A673 (cell line): ENCODE measurements at regions not wholly inside any gene's neighbourhood (a gene's known extent, or its start where the extent isn't known, plus 50 kb on each side); places are given as distances from the start of the nearest gene placed in this dataset.

Experiments used
- CTCF ChIP-seq: fragments of 300-800, 200-600 bp; sonication (generic); conservative IDR thresholded peaks from 2 replicates; pipeline ENCODE4 v1.5.1; 2017; ENCODE audit warnings: low read depth, mild to moderate bottlenecking, antibody characterized with exemption, low read length, moderate library complexity, mixed read lengths
- EZH2 ChIP-seq: fragments of 200-600 bp; sonication (generic); IDR thresholded peaks from 2 replicates; pipeline ENCODE4 v1.6.1; 2017; ENCODE audit warnings: borderline replicate concordance, low read depth, mild to moderate bottlenecking, mixed read lengths, antibody characterized with exemption, low read length; ENCODE audit not compliant: poor library complexity, severe bottlenecking

GRCh38 chr6:86871681-86872080 lies 65.6 kb upstream of the HTR1E start:
- TF ChIP-seq CTCF (no peak), EZH2 (no peak)
